NOMO-1 (cell line): ENCODE measurements at regions not wholly inside any gene's neighbourhood (a gene's known extent, or its start where the extent isn't known, plus 50 kb on each side); places are given as distances from the start of the nearest gene placed in this dataset.
"Not testable (repeated sequence)": the region's sequence is repeated elsewhere in the genome, so short reads cannot be mapped to it uniquely, and the experiment has no call there.

Experiments used
- DNase-seq, 2 experiments: peaks; one replicate each; lab custom pipeline; 2025; ENCODE audit not compliant: unreplicated experiment in 2 of 2; lab: John Stamatoyannopoulos, UW

GRCh38 chrX:11016728-11017127 is 94.4 kb upstream of the HCCS start:
- DNase-seq, result no peak

- not testable (repeated sequence) for DNase-seq
These were observed 88.5 kb upstream of the HCCS start for GRCh38 chrX:11022588-11022987.

GRCh38 chrX:11039926-11040325 is 71.2 kb upstream of the HCCS start:
- no peak for DNase-seq

DNA sequence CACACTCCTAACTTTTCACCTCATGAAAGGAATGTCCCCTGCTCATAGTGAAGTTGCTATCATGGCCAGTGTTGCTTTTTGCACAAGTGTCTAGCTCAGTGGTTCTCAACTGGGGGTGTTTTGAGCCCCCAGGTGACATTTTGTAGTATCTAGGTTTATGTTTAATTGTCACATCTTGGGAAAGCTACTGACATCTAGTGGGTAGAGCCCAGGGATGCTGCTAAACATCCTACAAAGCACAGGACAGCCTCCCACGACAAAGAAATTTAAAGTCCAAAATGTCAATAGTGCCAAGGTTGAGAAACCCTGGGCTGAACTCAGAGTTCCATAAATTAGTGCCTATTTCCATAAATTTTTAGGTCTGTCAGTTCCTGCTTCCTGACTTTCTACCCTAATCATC is 70.7 kb upstream of the HCCS start:
- no peak for DNase-seq

- DNase-seq, result no peak
These were observed 70.1 kb upstream of the HCCS start for GRCh38 chrX:11040996-11041395.

GRCh38 chrX:11050013-11050412 is 61.1 kb upstream of the HCCS start:
- no peak for DNase-seq

- no peak for DNase-seq
These were observed 57.8 kb upstream of the HCCS start for GRCh38 chrX:11053351-11053750.

- DNase-seq, result no peak
These were observed 54.6 kb upstream of the HCCS start for GRCh38 chrX:11056322-11057176.

GRCh38 chrX:11059933-11060332 is 51.2 kb upstream of the HCCS start:
- no peak for DNase-seq
